ENCODE measurements at regions not wholly inside any gene's neighbourhood (a gene's known extent, or its start where the extent isn't known, plus 50 kb on each side); places are given as distances from the start of the nearest gene placed in this dataset.
A peak's percentile ranks its signal among the peaks of the same experiment; 100 is the strongest.
"Not testable (repeated sequence)": the region's sequence is repeated elsewhere in the genome, so short reads cannot be mapped to it uniquely, and the experiment has no call there.

- WGBS, 2 donors: 60 to 88% methylated on average over 2 to 6 of the region's 6 CpGs
- no peaks in the 10 kb centered on the region for H3K4me1 ChIP-seq
- H3K27ac ChIP-seq: no peak overlapping the region
- H3K9me3 ChIP-seq: no peaks in the 10 kb centered on the region
- TF ChIP-seq POLR2A (IDR thresholded peaks at IDR 0.05): no peak
- TF ChIP-seq CTCF (IDR thresholded peaks at IDR 0.05): no peak
- H3K36me3 ChIP-seq (replicated peaks in 1 of 2; ENCODE audit: insufficient read depth in 1 of 2, low read depth in 2 of 2): no peaks in the 10 kb centered on the region
- H3K4me3 ChIP-seq: no peak overlapping the region
- no peaks in the 10 kb centered on the region for H3K27me3 ChIP-seq
- ATAC-seq (no peak), DNase-seq (no peak)
- intact Hi-C loops (cut with DNase I): no loop called here
Observed at GRCh38 chrX:39426101-39426500, 624.8 kb downstream of the MID1IP1 start.

GRCh38 chrX:39427492-39427891, 626.2 kb downstream of the MID1IP1 start:
- H3K36me3 ChIP-seq (replicated peaks in 1 of 2; ENCODE audit: insufficient read depth in 1 of 2, low read depth in 2 of 2): no peaks in the 10 kb centered on the region
- intact Hi-C loops (cut with DNase I): no loop called here
- DNase-seq (no peak), ATAC-seq (no peak)
- WGBS, 2 donors: 78 to 82% methylated on average over 6 of the region's 6 CpGs
- no peaks in the 10 kb centered on the region for H3K9me3 ChIP-seq
- no peak overlapping the region for H3K27ac ChIP-seq
- H3K4me1 ChIP-seq: peaks cover 10% of the 10 kb centered on the region
- TF ChIP-seq CTCF (IDR thresholded peaks at IDR 0.05) (no peak), POLR2A (IDR thresholded peaks at IDR 0.05) (no peak)
- H3K27me3 ChIP-seq: no peaks in the 10 kb centered on the region
- H3K4me3 ChIP-seq: no peak overlapping the region

- no peaks in the 10 kb centered on the region for H3K36me3 ChIP-seq (replicated peaks in 1 of 2; ENCODE audit: insufficient read depth in 1 of 2, low read depth in 2 of 2)
- H3K27me3 ChIP-seq: no peaks in the 10 kb centered on the region
- intact Hi-C loops (cut with DNase I): no loop called here
- no peak overlapping the region for H3K4me3 ChIP-seq
- H3K4me1 ChIP-seq: peaks cover 10% of the 10 kb centered on the region
- WGBS, 2 donors: 58 to 75% methylated on average over 3 of the region's 3 CpGs
- DNase-seq: no peak
- TF ChIP-seq POLR2A (IDR thresholded peaks at IDR 0.05): no peak
- TF ChIP-seq CTCF (IDR thresholded peaks at IDR 0.05): no peak
- no peaks in the 10 kb centered on the region for H3K9me3 ChIP-seq
- no peak overlapping the region for H3K27ac ChIP-seq
- ATAC-seq: no peak
Observed at GRCh38 chrX:39427906-39428305, 626.6 kb downstream of the MID1IP1 start.

- ATAC-seq (no peak), DNase-seq (no peak)
- no peaks in the 10 kb centered on the region for H3K36me3 ChIP-seq (replicated peaks in 1 of 2; ENCODE audit: insufficient read depth in 1 of 2, low read depth in 2 of 2)
- TF ChIP-seq POLR2A (IDR thresholded peaks at IDR 0.05) (no peak), CTCF (IDR thresholded peaks at IDR 0.05) (no peak)
- H3K4me1 ChIP-seq: peaks cover 10% of the 10 kb centered on the region
- H3K27me3 ChIP-seq: no peaks in the 10 kb centered on the region
- intact Hi-C loops (cut with DNase I): no loop called here
- H3K9me3 ChIP-seq: no peaks in the 10 kb centered on the region
- no peak overlapping the region for H3K27ac ChIP-seq
- 93 to 95% methylated on average over 5 of the region's 5 CpGs for WGBS, 2 donors
- no peak overlapping the region for H3K4me3 ChIP-seq
Observed at GRCh38 chrX:39430551-39430950, 629.3 kb downstream of the MID1IP1 start.

GRCh38 chrX:39431893-39432292, 630.6 kb downstream of the MID1IP1 start:
- Histone ChIP-seq H3K27ac (no peak overlapping the region), H3K9me3 (no peaks in the 10 kb centered on the region), H3K4me3 (no peak overlapping the region), H3K36me3 (replicated peaks in 1 of 2; ENCODE audit: insufficient read depth in 1 of 2, low read depth in 2 of 2) (no peaks in the 10 kb centered on the region), H3K27me3 (no peaks in the 10 kb centered on the region), H3K4me1 (peaks cover 10% of the 10 kb centered on the region)
- 5 to 21% methylated on average over 2 of the region's 2 CpGs for WGBS, 2 donors
- DNase-seq (peak in 1 of 4 donors; percentile 7), ATAC-seq (no peak)
- intact Hi-C loops (cut with DNase I): no loop called here
- TF ChIP-seq CTCF (IDR thresholded peaks at IDR 0.05) (no peak), POLR2A (IDR thresholded peaks at IDR 0.05) (no peak)

GRCh38 chrX:39434671-39435070, 633.4 kb downstream of the MID1IP1 start:
- WGBS, 2 donors: 82 to 92% methylated on average over 5 of the region's 5 CpGs
- H3K4me1 ChIP-seq; ATAC-seq; H3K27me3 ChIP-seq; H3K4me3 ChIP-seq; DNase-seq; H3K9me3 ChIP-seq; H3K27ac ChIP-seq; H3K36me3 ChIP-seq (replicated peaks in 1 of 2; ENCODE audit: insufficient read depth in 1 of 2, low read depth in 2 of 2); intact Hi-C loops (cut with DNase I): not testable (repeated sequence)

- intact Hi-C loops (cut with DNase I); H3K4me3 ChIP-seq: not testable (repeated sequence)
- WGBS, 2 donors: 78 to 85% methylated on average over 4 of the region's 4 CpGs
Observed at GRCh38 chrX:39436538-39436937, 635.3 kb downstream of the MID1IP1 start.

More at GRCh38 chrX:39436538-39436937, 635.3 kb downstream of the MID1IP1 start:
- H3K27ac ChIP-seq; H3K36me3 ChIP-seq (replicated peaks in 1 of 2; ENCODE audit: insufficient read depth in 1 of 2, low read depth in 2 of 2); DNase-seq; H3K27me3 ChIP-seq; H3K9me3 ChIP-seq; H3K4me1 ChIP-seq; ATAC-seq: not testable (repeated sequence)

Measured in body of pancreas (tissue), 4 donors.